ENCODE measurements at regions not wholly inside any gene's neighbourhood (a gene's known extent, or its start where the extent isn't known, plus 50 kb on each side); places are given as distances from the start of the nearest gene placed in this dataset.

GRCh38 chr12:91901381-91902074 lies 244.1 kb downstream of the BTG1 start:
- TF ChIP-seq CTCF (IDR thresholded peaks at IDR 0.05) = no peak
- no peak for TF ChIP-seq EP300 (IDR thresholded peaks at IDR 0.05)
